ENCODE measurements at regions not wholly inside any gene's neighbourhood (a gene's known extent, or its start where the extent isn't known, plus 50 kb on each side); places are given as distances from the start of the nearest gene placed in this dataset.

DNA sequence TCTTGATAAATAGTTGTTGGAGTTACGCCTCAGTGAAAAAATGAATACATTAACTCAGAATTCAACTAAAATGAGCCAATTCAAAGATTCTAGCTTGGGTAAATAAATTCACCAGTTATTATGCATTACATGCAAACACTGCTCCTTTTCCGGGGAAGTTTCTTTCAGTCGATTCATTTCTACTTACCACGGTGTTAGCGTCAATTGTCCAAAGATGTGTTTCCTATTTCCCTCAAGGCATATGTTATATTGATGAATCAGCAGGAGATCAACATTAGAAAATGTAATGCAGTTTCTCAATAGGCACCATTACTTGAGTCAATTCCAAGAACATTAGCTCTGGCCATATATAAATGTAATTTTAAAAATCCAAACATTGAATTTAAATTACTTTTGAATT lies 517.7 kb downstream of the OTOL1 start:
- TF ChIP-seq, protein P1, sequence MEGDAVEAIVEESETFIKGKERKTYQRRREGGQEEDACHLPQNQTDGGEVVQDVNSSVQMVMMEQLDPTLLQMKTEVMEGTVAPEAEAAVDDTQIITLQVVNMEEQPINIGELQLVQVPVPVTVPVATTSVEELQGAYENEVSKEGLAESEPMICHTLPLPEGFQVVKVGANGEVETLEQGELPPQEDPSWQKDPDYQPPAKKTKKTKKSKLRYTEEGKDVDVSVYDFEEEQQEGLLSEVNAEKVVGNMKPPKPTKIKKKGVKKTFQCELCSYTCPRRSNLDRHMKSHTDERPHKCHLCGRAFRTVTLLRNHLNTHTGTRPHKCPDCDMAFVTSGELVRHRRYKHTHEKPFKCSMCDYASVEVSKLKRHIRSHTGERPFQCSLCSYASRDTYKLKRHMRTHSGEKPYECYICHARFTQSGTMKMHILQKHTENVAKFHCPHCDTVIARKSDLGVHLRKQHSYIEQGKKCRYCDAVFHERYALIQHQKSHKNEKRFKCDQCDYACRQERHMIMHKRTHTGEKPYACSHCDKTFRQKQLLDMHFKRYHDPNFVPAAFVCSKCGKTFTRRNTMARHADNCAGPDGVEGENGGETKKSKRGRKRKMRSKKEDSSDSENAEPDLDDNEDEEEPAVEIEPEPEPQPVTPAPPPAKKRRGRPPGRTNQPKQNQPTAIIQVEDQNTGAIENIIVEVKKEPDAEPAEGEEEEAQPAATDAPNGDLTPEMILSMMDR (IDR thresholded peaks at IDR 0.05): no peak
- TF ChIP-seq POLR2AphosphoS5 (IDR thresholded peaks at IDR 0.05; ENCODE audit: insufficient read depth in 1 of 2, low read depth in 1 of 2) (no peak), POLR2A (IDR thresholded peaks at IDR 0.05) (no peak)
